ENCODE measurements at regions not wholly inside any gene's neighbourhood (a gene's known extent, or its start where the extent isn't known, plus 50 kb on each side); places are given as distances from the start of the nearest gene placed in this dataset.

GRCh38 chr18:56473400-56474024 lies 164.9 kb downstream of the TXNL1 start:
- TF ChIP-seq PPARA (CRISPR knock-in tag; IDR thresholded peaks at IDR 0.05; ENCODE audit: borderline replicate concordance): no peak
- no peak for TF ChIP-seq CREB5 (CRISPR knock-in tag; IDR thresholded peaks at IDR 0.05; ENCODE audit: low read depth)
- TF ChIP-seq, protein P1, sequence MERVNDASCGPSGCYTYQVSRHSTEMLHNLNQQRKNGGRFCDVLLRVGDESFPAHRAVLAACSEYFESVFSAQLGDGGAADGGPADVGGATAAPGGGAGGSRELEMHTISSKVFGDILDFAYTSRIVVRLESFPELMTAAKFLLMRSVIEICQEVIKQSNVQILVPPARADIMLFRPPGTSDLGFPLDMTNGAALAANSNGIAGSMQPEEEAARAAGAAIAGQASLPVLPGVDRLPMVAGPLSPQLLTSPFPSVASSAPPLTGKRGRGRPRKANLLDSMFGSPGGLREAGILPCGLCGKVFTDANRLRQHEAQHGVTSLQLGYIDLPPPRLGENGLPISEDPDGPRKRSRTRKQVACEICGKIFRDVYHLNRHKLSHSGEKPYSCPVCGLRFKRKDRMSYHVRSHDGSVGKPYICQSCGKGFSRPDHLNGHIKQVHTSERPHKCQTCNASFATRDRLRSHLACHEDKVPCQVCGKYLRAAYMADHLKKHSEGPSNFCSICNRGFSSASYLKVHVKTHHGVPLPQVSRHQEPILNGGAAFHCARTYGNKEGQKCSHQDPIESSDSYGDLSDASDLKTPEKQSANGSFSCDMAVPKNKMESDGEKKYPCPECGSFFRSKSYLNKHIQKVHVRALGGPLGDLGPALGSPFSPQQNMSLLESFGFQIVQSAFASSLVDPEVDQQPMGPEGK (CRISPR knock-in tag; IDR thresholded peaks at IDR 0.05; ENCODE audit: borderline replicate concordance): no peak
- TF ChIP-seq SNAI2 (CRISPR knock-in tag; IDR thresholded peaks at IDR 0.05): no peak
- TF ChIP-seq RARB (CRISPR knock-in tag; IDR thresholded peaks at IDR 0.05): no peak
- no peak for TF ChIP-seq GLIS3 (CRISPR knock-in tag; IDR thresholded peaks at IDR 0.05)
- no peak for TF ChIP-seq CSRNP3 (CRISPR knock-in tag; IDR thresholded peaks at IDR 0.05)
- no peak for TF ChIP-seq OSR1 (CRISPR knock-in tag; IDR thresholded peaks at IDR 0.05)
- no peak for TF ChIP-seq TSHZ2 (CRISPR knock-in tag; IDR thresholded peaks at IDR 0.05)
- TF ChIP-seq ISL1 (CRISPR knock-in tag; IDR thresholded peaks at IDR 0.05): no peak
- TF ChIP-seq ZFP30 (CRISPR knock-in tag; IDR thresholded peaks at IDR 0.05): no peak
- no peak for TF ChIP-seq ZNF8 (CRISPR knock-in tag; IDR thresholded peaks at IDR 0.05)

All from SK-N-SH treated with all-trans-retinoic acid at 6 μM for 48 hours (cell line).